ENCODE measurements at regions not wholly inside any gene's neighbourhood (a gene's known extent, or its start where the extent isn't known, plus 50 kb on each side); places are given as distances from the start of the nearest gene placed in this dataset.

DNA sequence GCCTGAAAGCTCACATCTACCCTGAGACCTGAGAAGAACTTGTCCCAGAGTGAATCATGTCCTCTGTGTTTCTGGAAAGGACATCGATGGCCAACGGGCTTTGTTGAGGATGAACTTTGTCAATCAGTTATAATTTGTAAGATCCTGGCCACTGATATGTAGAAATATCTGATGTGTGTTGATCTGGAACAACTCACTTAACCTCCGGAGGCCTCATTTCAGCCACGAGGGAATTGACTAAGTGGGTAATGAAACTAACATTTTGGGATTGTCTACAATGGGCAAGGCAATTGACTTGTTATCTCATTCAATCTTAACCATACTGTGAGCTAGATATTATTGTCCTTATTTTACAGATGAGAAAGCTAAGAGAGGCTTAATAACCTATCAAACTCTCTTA lies 468.1 kb upstream of the NRP1 start:
- DNase-seq (ENCODE audit: low spot score in 2 of 2) = no peak
- intact Hi-C loops (cut with DNase I; ENCODE audit: low total_unique reads) = no loop called here
- TF ChIP-seq POLR2A (IDR thresholded peaks at IDR 0.05) = no peak
- TF ChIP-seq, protein P1, sequence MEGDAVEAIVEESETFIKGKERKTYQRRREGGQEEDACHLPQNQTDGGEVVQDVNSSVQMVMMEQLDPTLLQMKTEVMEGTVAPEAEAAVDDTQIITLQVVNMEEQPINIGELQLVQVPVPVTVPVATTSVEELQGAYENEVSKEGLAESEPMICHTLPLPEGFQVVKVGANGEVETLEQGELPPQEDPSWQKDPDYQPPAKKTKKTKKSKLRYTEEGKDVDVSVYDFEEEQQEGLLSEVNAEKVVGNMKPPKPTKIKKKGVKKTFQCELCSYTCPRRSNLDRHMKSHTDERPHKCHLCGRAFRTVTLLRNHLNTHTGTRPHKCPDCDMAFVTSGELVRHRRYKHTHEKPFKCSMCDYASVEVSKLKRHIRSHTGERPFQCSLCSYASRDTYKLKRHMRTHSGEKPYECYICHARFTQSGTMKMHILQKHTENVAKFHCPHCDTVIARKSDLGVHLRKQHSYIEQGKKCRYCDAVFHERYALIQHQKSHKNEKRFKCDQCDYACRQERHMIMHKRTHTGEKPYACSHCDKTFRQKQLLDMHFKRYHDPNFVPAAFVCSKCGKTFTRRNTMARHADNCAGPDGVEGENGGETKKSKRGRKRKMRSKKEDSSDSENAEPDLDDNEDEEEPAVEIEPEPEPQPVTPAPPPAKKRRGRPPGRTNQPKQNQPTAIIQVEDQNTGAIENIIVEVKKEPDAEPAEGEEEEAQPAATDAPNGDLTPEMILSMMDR (IDR thresholded peaks at IDR 0.05) = no peak
- H3K4me3 ChIP-seq (ENCODE audit: low read depth, poor library complexity, severe bottlenecking) = no peak overlapping the region
- WGBS, 2 donors = 86 to 97% methylated on average over 4 of the region's 4 CpGs

DNA sequence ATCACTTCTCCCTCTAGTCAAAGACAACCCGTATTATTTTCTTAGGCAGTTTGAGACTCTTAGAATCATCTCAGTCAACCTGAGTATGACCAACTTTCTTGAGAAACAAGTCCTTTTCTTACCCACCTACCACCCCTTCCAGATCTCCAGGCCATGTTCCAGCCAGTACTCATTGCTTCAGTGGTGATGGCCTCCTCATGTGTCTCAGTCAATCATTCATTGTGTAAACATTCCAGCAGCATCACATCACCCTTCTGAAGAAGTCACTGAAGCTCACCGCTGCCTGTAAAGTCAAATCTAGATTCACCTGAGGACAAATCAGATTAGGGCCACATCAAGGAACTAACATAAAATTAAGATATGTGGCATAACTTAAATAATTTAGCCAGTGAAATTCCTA lies 467.2 kb upstream of the NRP1 start:
- TF ChIP-seq POLR2A (IDR thresholded peaks at IDR 0.05) = no peak
- TF ChIP-seq, protein P1 (IDR thresholded peaks at IDR 0.05) = no peak
- no peak overlapping the region for H3K4me3 ChIP-seq (ENCODE audit: low read depth, poor library complexity, severe bottlenecking)
- 94 to 95% methylated on average over 2 of the region's 2 CpGs for WGBS, 2 donors
- intact Hi-C loops (cut with DNase I; ENCODE audit: low total_unique reads) = no loop called here
- no peak for DNase-seq (ENCODE audit: low spot score in 2 of 2)

DNA sequence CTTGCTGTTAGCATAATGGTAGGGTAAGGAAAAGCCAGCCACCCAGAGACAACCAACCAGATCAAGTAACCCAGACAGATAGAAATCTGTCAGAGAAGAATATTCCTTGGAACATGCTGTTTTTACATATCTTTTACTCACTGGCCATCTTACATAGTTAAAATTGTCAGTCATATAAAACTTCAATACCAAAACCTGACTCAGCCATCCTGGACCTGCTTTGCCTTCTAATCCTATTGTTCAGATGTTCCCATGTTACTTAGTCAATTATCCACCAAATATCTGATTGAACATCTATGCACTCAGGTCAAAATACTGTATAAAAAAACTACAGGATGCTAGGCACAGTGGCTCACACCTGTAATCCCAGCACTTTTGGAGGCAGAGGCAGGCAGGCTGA lies 466.5 kb upstream of the NRP1 start:
- no peak for TF ChIP-seq POLR2A (IDR thresholded peaks at IDR 0.05)
- TF ChIP-seq, protein P1 (IDR thresholded peaks at IDR 0.05) = no peak
- no peak for DNase-seq (ENCODE audit: low spot score in 2 of 2)
- intact Hi-C loops (cut with DNase I; ENCODE audit: low total_unique reads) = no loop called here
- H3K4me3 ChIP-seq (ENCODE audit: low read depth, poor library complexity, severe bottlenecking) = no peak overlapping the region

DNA sequence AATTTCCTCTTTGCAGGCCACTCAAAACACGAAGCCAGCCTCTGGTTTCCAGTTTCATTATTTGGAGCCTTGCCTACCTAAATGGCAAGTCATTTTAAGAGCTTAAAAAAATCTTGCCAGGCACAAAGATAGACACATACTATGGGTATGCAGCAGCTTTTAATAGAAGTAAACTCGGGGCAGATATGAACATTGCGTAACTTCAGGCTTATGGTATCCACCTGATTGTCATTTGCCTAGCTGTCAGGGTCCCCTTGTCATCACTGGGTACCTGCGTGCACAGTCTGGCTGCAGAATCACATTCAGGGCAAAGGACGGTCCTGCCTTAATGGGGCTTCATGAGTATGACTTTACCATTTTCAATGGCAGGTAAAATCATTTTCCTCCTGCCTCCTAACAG lies 466.1 kb upstream of the NRP1 start:
- WGBS, 2 donors = 83 to 86% methylated on average over 5 of the region's 5 CpGs
- DNase-seq (ENCODE audit: low spot score in 2 of 2) = no peak
- TF ChIP-seq, protein P1 (IDR thresholded peaks at IDR 0.05) = no peak
- TF ChIP-seq POLR2A (IDR thresholded peaks at IDR 0.05) = no peak
- H3K4me3 ChIP-seq (ENCODE audit: low read depth, poor library complexity, severe bottlenecking) = no peak overlapping the region
- intact Hi-C loops (cut with DNase I; ENCODE audit: low total_unique reads) = no loop called here

DNA sequence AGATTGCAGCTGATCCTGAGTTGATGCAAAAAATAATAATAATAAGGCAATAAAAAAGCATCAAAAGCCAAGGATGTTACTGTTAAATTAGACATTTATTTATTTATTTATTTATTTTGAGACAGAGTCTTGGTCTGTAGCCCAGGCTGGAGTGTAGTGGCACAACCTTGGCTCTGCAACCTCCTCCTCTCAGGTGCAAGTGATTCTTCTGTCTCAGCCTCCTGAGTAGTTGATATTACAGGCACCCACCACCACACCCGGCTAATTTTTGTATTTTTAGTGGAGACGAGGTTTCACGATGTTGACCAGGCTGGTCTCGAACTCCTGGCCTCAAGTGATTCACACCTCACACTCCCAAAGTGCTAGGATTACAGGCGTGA lies 465.5 kb upstream of the NRP1 start:
- no peak overlapping the region for H3K4me3 ChIP-seq (ENCODE audit: low read depth, poor library complexity, severe bottlenecking)
- whole genome bisulfite sequencing, 2 donors = 96 to 97% methylated on average over 5 of the region's 5 CpGs
- intact Hi-C loops (cut with DNase I; ENCODE audit: low total_unique reads) = no loop called here
- TF ChIP-seq, protein P1 (IDR thresholded peaks at IDR 0.05) = no peak
- no peak for TF ChIP-seq POLR2A (IDR thresholded peaks at IDR 0.05)
- DNase-seq (ENCODE audit: low spot score in 2 of 2) = no peak

DNA sequence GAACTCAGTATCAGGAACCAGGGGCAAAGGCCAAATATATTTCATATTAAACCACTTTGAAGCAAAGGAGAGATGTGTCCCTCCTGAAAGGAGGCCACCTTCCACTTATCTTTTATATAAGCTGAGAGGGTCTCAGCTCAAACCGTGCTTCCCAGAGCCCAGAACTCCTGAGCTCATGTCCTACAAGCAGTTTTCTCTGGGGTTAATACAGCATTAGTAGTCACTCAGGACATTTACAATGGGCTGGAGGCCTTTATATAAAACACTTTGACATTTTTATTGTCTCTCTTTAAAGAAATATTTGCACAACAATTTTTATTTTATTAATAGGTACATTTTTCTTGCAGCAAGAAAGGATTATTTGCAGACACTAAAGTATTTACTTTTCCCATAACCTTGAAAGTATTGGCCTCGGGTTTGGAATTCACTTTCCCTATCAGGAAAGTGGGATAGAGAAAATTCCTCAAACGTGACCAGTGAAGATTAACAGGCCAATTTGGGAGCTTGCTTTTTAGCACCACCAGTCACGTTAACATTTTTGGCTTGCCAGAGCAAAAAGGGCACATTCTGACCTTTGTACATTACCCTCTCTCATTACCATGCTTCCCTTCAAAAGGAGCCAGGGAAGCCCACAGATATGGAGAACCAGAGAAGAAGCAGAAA lies 464.9 kb upstream of the NRP1 start:
- TF ChIP-seq, protein P1 (IDR thresholded peaks at IDR 0.05) = no peak
- no peak for TF ChIP-seq POLR2A (IDR thresholded peaks at IDR 0.05)
- DNase-seq (ENCODE audit: low spot score in 2 of 2) = no peak
- WGBS, 2 donors = 81 to 85% methylated on average over 4 of the region's 4 CpGs
- intact Hi-C loops (cut with DNase I; ENCODE audit: low total_unique reads) = no loop called here
- H3K4me3 ChIP-seq (ENCODE audit: low read depth, poor library complexity, severe bottlenecking) = no peak overlapping the region
